SK-N-SH (cell line): ENCODE measurements at regions not wholly inside any gene's neighbourhood (a gene's known extent, or its start where the extent isn't known, plus 50 kb on each side); places are given as distances from the start of the nearest gene placed in this dataset.

Source experiments
- CTCF ChIA-PET: fragments of 300-600, 350-600 bp; formaldehyde crosslinking; extraction: SDS; loops from one replicate; lab custom pipeline; 2021; lab: Yijun Ruan, JAX
- POLR2A ChIA-PET: fragments of 350-600 bp; sonication (Branson Sonifier 250); formaldehyde crosslinking; extraction: SDS; loops from one replicate; lab custom pipeline; 2020; ENCODE audit warnings: antibody characterized with exemption, inconsistent platforms; lab: Yijun Ruan, JAX
- DNase-seq: peaks from one replicate; pipeline ENCODE4 v3.0.0; 2012
- H2AFZ ChIP-seq: fragments of 200-600 bp; sonication (generic); 2 replicates; pipeline ENCODE4 v1.8.1; 2016; ENCODE audit warnings: antibody characterized with exemption, mild to moderate bottlenecking, low read depth
- H3F3A ChIP-seq: fragments of 200-600 bp; sonication (generic); replicated peaks from 2 replicates; pipeline ENCODE3; 2016; ENCODE audit warnings: antibody characterized with exemption, mild to moderate bottlenecking; ENCODE audit not compliant: insufficient read depth
- H3K27ac ChIP-seq, 2 experiments: fragments of 200-500 bp in 1 of 2; fragments of 200-600 bp in 1 of 2; sonication (Bioruptor generic) in 1 of 2; sonication (generic), shearing (Covaris generic) in 1 of 2; 2 replicates each; pipeline versions ENCODE4 v1.5.1 to v1.6.1; 2014 to 2016; ENCODE audit warnings: low read depth in 2 of 2, inconsistent platforms in 1 of 2, low read length in 1 of 2, mild to moderate bottlenecking in 1 of 2, mixed read lengths in 1 of 2
- H3K27me3 ChIP-seq: fragments of 200-600 bp; sonication (generic), shearing (Covaris generic); 2 replicates; pipeline ENCODE4 v1.6.1; 2016; ENCODE audit warnings: mixed run types; ENCODE audit not compliant: insufficient read depth
- H3K36me3 ChIP-seq, 2 experiments: fragments of 200-500 bp in 1 of 2; fragments of 200-600 bp in 1 of 2; sonication (Bioruptor generic) in 1 of 2; sonication (generic) in 1 of 2; replicated peaks in 1 of 2; 2 replicates each; pipeline versions ENCODE3 to v1.5.1; 2014 to 2016; ENCODE audit warnings: low read length in 1 of 2, mild to moderate bottlenecking in 1 of 2; ENCODE audit not compliant: insufficient read depth in 2 of 2, control insufficient read depth in 1 of 2
- H3K4me1 ChIP-seq, 2 experiments: fragments of 200-500 bp in 1 of 2; fragments of 200-600 bp in 1 of 2; sonication (Bioruptor generic) in 1 of 2; sonication (generic), shearing (Covaris generic) in 1 of 2; 2 replicates each; pipeline versions ENCODE4 v1.5.1 to v1.6.1; 2014 to 2016; ENCODE audit warnings: low read depth in 1 of 2, low read length in 1 of 2, mixed run types in 1 of 2; ENCODE audit not compliant: insufficient read depth in 2 of 2, control insufficient read depth in 1 of 2
- H3K4me2 ChIP-seq: fragments of 200-600 bp; sonication (generic), shearing (Covaris generic); 2 replicates; pipeline ENCODE4 v1.6.1; 2017; ENCODE audit warnings: mixed run types
- H3K4me3 ChIP-seq, 2 experiments: fragments of 200-500 bp in 1 of 2; fragments of 200-600 bp in 1 of 2; sonication (Bioruptor generic) in 1 of 2; sonication (generic), shearing (Covaris generic) in 1 of 2; 2 replicates each; pipeline versions ENCODE4 v1.5.1 to v1.8.1; 2014 to 2016; ENCODE audit warnings: low read depth in 2 of 2, inconsistent platforms in 1 of 2, low read length in 1 of 2, mild to moderate bottlenecking in 1 of 2, mixed read lengths in 1 of 2, moderate library complexity in 1 of 2
- H3K79me2 ChIP-seq: fragments of 200-600 bp; sonication (generic); 2 replicates; pipeline ENCODE4 v1.8.1; 2017; ENCODE audit warnings: mild to moderate bottlenecking; ENCODE audit not compliant: insufficient read depth
- H3K9ac ChIP-seq: fragments of 200-600 bp; sonication (generic); 2 replicates; pipeline ENCODE4 v1.6.1; 2017; ENCODE audit warnings: mixed run types
- H3K9me2 ChIP-seq: fragments of 200-600 bp; sonication (generic); 2 replicates; pipeline ENCODE4 v1.6.1; 2017; ENCODE audit warnings: mixed run types
- H3K9me3 ChIP-seq: fragments of 200-600 bp; sonication (generic); 2 replicates; pipeline ENCODE4 v1.6.1; 2017; ENCODE audit warnings: mixed run types, mild to moderate bottlenecking, moderate library complexity
- H4K20me1 ChIP-seq: fragments of 200-600 bp; sonication (generic); 2 replicates; pipeline ENCODE4 v1.6.1; 2017; ENCODE audit warnings: mild to moderate bottlenecking, mixed run types; ENCODE audit not compliant: insufficient read depth
- EZH2phosphoT487 ChIP-seq: fragments of 200-600 bp; sonication (generic); IDR thresholded peaks from 2 replicates; pipeline ENCODE4 v1.6.1; 2017; ENCODE audit warnings: low read depth, mixed run types, mild to moderate bottlenecking, antibody characterized with exemption, moderate library complexity, borderline replicate concordance
- FOSL2 ChIP-seq: IDR thresholded peaks from 2 replicates; pipeline ENCODE4 v1.4.0; 2012; ENCODE audit warnings: low read depth, mild to moderate bottlenecking, moderate library complexity, borderline replicate concordance
- FOXJ3 ChIP-seq: sonication (generic); formaldehyde crosslinking; IDR thresholded peaks from 2 replicates; pipeline ENCODE4 v1.5.1; 2020; ENCODE audit warnings: mild to moderate bottlenecking, missing genetic modification reagents
- FOXM1 ChIP-seq: IDR thresholded peaks from 2 replicates; pipeline ENCODE4 v1.4.0; 2012; ENCODE audit warnings: low read depth, mild to moderate bottlenecking
- GATA2 ChIP-seq: sonication (generic); formaldehyde crosslinking; IDR thresholded peaks from 2 replicates; pipeline ENCODE4 v1.5.0; 2020; ENCODE audit warnings: mild to moderate bottlenecking, missing genetic modification reagents
- JUND ChIP-seq: IDR thresholded peaks from 2 replicates; pipeline ENCODE4 v1.4.0; 2012
- MAX ChIP-seq: IDR thresholded peaks from 2 replicates; pipeline ENCODE4 v1.4.0; 2012; ENCODE audit warnings: low read depth
- POLR2AphosphoS5 ChIP-seq: IDR thresholded peaks from 2 replicates; pipeline ENCODE4 v1.6.1; 2012; ENCODE audit warnings: low read depth, low read length
- RAD21 ChIP-seq: IDR thresholded peaks from 2 replicates; pipeline ENCODE4 v1.6.1; 2012; ENCODE audit warnings: mild to moderate bottlenecking, low read length
- RCOR1 ChIP-seq: fragments of 150-350 bp; IDR thresholded peaks from 2 replicates; pipeline ENCODE4 v1.6.1; 2017; ENCODE audit warnings: antibody characterized with exemption, low read length
- RXRA ChIP-seq: IDR thresholded peaks from 2 replicates; pipeline ENCODE4 v1.4.0; 2012; ENCODE audit warnings: low read depth, mild to moderate bottlenecking, borderline replicate concordance
- TAF1 ChIP-seq: IDR thresholded peaks from 2 replicates; pipeline ENCODE4 v1.6.1; 2012; ENCODE audit warnings: low read depth, mild to moderate bottlenecking, low read length, moderate library complexity, borderline replicate concordance
- TCF12 ChIP-seq: IDR thresholded peaks from 2 replicates; pipeline ENCODE4 v1.4.0; 2012
- USF1 ChIP-seq: IDR thresholded peaks from 2 replicates; pipeline ENCODE4 v1.4.0; 2012; ENCODE audit warnings: low read depth, borderline replicate concordance
- YY1 ChIP-seq: IDR thresholded peaks from 2 replicates; pipeline ENCODE4 v1.4.0; 2012; ENCODE audit warnings: low read depth, mild to moderate bottlenecking
- WGBS: methylation state at CpG from one replicate; pipeline ENCODE4 v1.1.6; 2017; ENCODE audit warnings: low lambda C conversion rate; 5-methylcytosine and 5-hydroxymethylcytosine counted together
- TF ChIP-seq, protein P1 (sequence below): fragments of 150-350 bp; IDR thresholded peaks from 2 replicates; pipeline ENCODE4 v1.6.1; 2016; ENCODE audit warnings: mild to moderate bottlenecking, low read depth, low read length
- TF ChIP-seq, protein P2 (sequence below): fragments of 150-350 bp; IDR thresholded peaks from 2 replicates; pipeline ENCODE4 v1.6.1; 2017; ENCODE audit warnings: antibody characterized with exemption, low read length, low read depth, borderline replicate concordance

GRCh38 chr4:31071508-31072486, 351.6 kb downstream of the PCDH7 start:
- no peak overlapping the region for H3K4me3 ChIP-seq
- ChIA-PET CTCF (interaction anchor here (1.0 to 1.8 kb wide), 4 partner anchors 11 to 68 kb away, joined by 3 to 9 read pairs (median 3); no protein-coding TSS in a partner anchor), POLR2A (no interaction called here)
- H3K79me2 ChIP-seq: no peaks in the 10 kb centered on the region
- H4K20me1 ChIP-seq: no peaks in the 10 kb centered on the region
- peaks cover 0 to 13% of the 10 kb centered on the region in 2 experiments; a peak in 1 of 4 replicates for H3K4me1 ChIP-seq
- DNase-seq: no peak
- no peaks in the 10 kb centered on the region for H3K27me3 ChIP-seq
- no peak overlapping the region for H3K27ac ChIP-seq
- TF ChIP-seq JUND (no peak), MAX (no peak), FOXJ3 (CRISPR knock-in tag) (no peak), POLR2AphosphoS5 (no peak), RAD21 (no peak)
- H2AFZ ChIP-seq: no peak overlapping the region
- WGBS: 43% methylated on average over 3 of the region's 3 CpGs
- no peaks in the 10 kb centered on the region for H3F3A ChIP-seq
- H3K4me2 ChIP-seq: no peak overlapping the region
- H3K9ac ChIP-seq: no peak overlapping the region
- H3K36me3 ChIP-seq: no peaks in the 10 kb centered on the region
- H3K9me3 ChIP-seq: no peaks in the 10 kb centered on the region
- no peaks in the 10 kb centered on the region; the same call in 1 of the 2 replicates for H3K9me2 ChIP-seq

- H4K20me1 ChIP-seq: no peaks in the 10 kb centered on the region
- ChIA-PET CTCF (no interaction called here), POLR2A (no interaction called here)
- TF ChIP-seq RCOR1 (no peak), JUND (no peak), FOXM1 (no peak), YY1 (no peak), TCF12 (no peak), GATA2 (CRISPR knock-in tag) (no peak), FOXJ3 (CRISPR knock-in tag) (no peak), RXRA (no peak), TAF1 (no peak), FOSL2 (no peak), USF1 (no peak), EZH2phosphoT487 (no peak)
- TF ChIP-seq, protein P1, sequence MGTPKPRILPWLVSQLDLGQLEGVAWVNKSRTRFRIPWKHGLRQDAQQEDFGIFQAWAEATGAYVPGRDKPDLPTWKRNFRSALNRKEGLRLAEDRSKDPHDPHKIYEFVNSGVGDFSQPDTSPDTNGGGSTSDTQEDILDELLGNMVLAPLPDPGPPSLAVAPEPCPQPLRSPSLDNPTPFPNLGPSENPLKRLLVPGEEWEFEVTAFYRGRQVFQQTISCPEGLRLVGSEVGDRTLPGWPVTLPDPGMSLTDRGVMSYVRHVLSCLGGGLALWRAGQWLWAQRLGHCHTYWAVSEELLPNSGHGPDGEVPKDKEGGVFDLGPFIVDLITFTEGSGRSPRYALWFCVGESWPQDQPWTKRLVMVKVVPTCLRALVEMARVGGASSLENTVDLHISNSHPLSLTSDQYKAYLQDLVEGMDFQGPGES: no peak
- TF ChIP-seq, protein P2, sequence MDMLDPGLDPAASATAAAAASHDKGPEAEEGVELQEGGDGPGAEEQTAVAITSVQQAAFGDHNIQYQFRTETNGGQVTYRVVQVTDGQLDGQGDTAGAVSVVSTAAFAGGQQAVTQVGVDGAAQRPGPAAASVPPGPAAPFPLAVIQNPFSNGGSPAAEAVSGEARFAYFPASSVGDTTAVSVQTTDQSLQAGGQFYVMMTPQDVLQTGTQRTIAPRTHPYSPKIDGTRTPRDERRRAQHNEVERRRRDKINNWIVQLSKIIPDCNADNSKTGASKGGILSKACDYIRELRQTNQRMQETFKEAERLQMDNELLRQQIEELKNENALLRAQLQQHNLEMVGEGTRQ: no peak
- no peaks in the 10 kb centered on the region for H3K79me2 ChIP-seq
- H3K36me3 ChIP-seq: no peaks in the 10 kb centered on the region
- H3K4me3 ChIP-seq: no peak overlapping the region
- 17% methylated on average over 1 of the region's 1 CpG for WGBS
- no peak overlapping the region for H3K4me2 ChIP-seq
- no peaks in the 10 kb centered on the region for H3F3A ChIP-seq
- no peak overlapping the region for H3K27ac ChIP-seq
- no peak overlapping the region for H2AFZ ChIP-seq
- DNase-seq: no peak
- no peaks in the 10 kb centered on the region; a peak in 1 of 4 replicates for H3K4me1 ChIP-seq
- H3K27me3 ChIP-seq: no peaks in the 10 kb centered on the region
- H3K9me3 ChIP-seq: no peaks in the 10 kb centered on the region
- no peaks in the 10 kb centered on the region for H3K9me2 ChIP-seq
- H3K9ac ChIP-seq: no peak overlapping the region
Observed at GRCh38 chr4:31075969-31076368, 355.8 kb downstream of the PCDH7 start.
